ENCODE measurements at regions not wholly inside any gene's neighbourhood (a gene's known extent, or its start where the extent isn't known, plus 50 kb on each side); places are given as distances from the start of the nearest gene placed in this dataset.

DNA sequence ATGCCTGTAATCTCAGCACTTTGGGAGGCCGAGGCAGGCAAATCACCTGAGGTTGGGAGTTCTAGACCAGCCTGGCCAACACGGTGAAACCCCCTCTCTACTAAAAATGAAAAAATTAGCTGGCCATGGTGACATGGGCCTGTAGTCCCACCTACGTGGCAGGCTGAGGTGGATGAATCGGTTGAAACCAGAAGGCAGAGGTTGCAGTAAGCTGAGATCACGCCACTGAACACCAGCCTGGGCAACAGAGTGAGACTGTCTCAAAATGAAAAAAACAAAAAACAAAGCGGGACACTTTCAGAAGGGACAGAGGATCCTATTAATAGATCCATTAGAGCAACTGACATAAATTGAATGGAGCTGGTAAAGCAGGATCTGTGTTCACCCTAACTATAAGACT, 89.6 kb upstream of the SGCD start:
- DNase-seq, result no peak

DNA sequence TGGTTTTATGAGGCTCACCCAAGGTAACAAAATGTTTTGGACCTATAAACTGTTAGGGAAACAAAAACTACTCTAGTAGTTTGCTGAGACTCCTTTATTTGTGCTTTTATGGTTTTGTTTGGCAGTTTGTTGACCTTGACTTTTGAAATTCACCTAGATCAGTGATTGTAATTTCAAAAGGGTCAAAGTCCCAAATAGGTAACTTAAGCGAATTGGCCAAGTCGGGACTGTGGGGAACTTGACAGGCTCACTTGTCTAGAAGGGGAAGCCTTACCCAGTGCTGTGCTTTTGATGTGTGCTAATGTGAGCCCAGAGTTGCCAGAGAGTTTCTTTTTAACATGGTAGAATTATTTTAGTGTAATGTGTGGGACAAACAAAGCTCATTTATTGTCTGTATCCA, 87.2 kb upstream of the SGCD start:
- DNase-seq, result no peak

DNA sequence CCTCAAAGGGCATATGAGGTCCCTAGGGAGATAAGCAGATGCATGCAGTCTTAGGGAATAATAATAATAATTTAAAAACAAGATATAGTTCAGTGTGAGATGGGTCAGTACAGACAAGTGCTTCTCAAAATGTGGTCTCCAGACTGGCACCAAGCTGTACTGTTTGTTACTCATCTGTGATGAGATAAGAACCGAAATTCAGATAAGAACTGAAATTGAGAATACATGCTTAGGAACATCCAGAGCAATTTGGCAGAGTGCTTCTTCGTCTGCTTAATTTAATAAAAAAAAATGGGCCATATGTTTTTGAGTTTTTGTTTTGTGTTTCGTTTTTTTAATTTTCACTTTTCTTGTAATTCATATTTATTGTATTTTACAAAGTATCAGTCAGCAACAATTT, 86.5 kb upstream of the SGCD start:
- no peak for DNase-seq

DNA sequence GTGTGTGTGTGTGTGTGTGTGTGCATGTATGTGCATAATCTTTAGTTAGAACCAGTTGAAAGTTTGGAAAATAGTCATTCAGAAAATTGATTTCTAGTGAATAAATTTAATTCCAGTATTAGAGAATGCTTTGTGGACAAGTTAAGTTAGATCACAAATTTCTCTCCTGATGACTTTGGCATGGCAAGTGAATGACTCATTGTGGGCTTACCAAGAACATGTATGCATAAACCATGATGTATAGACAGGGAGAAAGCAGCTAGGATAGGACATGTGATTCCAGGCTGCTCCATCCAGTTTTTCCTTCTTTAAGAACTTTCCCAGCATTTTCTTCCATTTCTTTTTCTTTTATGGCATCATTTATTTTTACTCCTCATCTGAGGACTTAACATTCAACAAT, 85.7 kb upstream of the SGCD start:
- peak; percentile 12 for DNase-seq

DNA sequence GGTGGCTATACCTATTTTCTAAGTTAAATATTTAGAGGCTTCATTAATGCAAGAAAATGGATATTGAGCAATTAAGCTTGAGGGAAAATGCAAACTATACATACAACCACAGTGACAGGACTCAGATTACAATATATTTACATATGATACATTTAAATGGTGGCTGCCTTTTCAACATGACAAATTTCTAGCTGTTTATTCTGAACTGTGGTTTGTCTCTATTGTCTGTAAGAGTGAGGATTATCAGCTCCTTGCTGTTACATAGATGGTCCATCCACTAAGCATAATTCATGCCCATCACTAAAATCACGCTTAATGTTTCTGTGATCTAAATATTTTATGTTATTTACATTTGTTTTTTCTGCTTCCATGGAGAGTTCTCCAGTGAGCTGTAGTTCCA, 81.1 kb upstream of the SGCD start:
- DNase-seq, result no peak

DNA sequence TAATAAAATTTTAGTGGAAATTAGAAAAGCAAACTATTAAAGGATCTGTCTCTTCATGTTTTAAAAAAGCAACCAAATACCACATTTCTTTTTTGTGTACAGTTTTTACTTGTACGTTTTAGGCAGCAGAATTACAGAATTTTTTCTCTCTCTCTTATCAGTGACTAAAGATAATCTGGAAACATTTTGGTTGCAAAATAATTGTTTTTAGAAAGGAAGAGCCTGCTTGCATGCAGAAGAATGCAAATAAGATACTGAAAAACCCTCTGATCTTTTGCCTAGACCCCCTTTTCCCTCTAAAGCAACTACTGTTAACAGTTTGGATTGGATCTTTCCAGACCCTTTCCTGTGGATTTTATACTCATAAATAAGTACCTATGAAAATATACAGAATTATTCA, 75.9 kb upstream of the SGCD start:
- DNase-seq, result no peak

DNA sequence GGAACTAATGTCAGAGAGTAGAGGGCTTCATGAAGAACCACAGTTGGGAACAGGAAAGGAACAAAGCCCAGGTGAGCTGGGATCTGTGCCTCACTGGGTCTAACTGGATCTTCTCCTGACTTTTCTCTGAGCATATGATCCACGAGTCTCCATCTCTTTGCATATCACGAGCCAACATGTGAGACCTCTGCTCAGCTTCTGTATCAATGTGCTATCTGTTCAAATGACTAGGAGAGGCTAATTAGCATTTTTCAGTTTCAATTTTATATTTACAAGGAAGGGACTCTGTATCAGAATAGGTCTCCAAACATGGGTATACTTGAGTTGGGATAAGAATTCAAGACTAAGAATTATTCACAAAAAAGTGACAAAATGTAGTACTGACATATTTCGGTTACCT, 73.8 kb upstream of the SGCD start:
- no peak for DNase-seq

DNA sequence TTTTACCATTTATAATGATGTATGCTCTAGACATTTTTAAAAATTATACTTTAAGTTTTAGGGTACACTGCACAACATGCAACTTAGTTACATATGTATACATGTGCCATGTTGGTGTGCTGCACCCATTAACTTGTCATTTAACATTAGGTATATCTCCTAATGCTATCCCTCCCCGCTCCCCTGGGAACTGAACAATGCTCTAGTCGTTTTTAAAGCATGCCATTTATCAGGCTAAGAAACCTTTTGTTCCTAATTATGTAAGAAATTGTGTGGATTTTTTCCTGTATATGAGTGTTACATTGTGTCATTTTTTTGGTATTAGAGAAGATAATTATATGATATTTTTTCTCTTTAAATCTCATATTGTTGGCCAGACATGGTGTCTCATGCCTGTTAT, 72.8 kb upstream of the SGCD start:
- no peak for DNase-seq

DNA sequence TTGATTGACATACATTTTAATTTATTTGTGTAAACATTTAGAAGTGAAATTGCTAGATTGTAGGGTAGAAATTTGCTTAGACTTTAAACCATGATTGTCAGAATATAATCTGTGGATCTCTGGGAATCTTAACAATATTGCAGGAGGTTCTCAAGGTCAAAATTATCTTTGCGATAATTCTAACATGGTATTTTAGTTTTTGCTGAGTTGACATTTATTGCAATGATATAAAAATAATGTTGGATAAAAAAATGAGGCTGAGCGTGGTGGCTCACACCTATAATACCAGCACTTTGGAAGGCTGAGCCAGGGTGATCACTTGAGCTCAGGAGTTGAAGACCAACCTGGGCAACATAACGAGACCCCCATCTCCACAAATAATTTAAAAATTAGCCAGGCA, 70.3 kb upstream of the SGCD start:
- DNase-seq, result no peak

DNA sequence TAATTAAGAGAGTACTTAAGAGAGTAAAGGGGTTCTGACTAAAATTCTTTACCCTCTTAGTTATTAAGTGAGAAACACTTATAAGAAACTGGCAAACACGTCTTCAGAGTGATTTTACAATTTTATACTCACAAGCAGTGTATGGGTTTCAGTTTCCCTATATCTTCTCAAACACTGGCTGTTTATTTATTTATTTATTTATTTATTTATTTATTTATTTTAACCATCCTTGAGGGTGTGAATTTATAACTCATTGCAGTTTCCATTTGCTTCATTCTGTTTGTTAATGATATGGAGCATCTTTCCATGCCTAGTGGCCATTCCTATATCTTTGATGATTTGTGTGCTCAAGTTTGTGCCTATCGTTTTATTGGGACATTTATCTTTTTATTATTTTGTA, 68.0 kb upstream of the SGCD start:
- no peak for DNase-seq

DNA sequence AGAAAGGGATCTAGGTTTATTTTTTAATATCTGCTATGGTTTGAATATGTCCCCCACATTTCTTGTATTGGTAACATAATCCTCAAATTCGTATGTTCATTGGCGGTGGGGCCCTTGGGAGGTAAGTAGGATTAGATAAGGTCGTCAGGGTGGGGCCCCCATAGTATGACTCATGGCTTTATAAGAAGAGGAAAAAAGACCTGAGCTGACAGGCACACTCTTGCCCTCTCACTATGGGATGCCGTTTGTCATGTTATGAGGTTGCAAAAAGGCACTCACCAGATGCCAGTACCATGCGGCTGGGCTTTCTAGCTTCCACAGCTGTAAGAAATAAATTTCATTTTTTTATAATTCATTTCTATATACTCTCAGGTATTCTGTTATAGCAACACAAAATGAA, 67.3 kb upstream of the SGCD start:
- no peak for DNase-seq

DNA sequence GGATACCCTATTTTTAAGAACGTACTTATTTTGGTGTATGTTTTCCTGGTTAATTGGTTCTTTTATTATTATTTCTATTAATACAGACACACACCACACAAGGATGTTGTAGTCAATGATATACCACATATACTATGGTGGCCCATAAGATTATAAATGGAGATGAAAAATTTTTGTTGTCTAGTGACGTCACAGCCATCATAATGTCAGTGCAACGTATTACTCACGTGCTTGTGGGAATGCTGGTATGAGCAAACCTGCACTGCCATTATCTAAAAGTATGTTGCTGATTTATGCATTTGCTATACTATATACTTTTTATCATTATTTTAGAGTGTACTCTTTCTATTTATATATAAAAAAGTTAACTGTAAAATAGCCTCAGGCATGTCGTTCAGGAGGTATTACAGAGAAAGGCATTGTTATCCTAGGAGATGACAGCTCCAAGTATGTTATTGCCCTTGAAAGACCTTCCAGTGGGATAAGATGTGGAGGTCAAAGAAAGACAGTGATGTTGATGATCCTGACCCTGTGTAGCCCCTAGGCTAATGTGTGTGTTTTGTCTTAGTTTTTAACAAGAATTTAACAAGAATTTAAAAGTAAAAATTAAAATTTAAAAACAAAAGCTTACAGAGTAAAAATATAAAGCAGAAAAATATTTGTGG, 65.6 kb upstream of the SGCD start:
- no peak for DNase-seq

DNA sequence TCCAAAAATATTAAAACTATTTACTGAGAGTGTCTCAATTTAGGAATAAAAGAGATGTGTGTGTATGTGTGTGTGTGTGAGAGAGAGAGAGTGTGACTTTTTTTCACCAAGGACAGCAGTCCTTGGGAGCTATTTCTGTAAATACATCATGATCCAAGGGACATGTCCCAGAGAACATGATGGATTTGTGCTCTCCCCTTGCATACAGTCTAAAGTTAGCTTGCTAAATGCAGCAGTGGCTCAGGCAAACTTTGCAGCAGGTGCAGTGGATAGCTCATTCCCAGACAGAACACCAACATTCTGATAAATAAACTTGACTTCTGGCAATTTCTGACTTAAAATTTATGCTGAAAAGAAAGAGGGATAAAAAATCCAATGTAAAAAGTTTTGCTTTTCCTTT, 55.4 kb upstream of the SGCD start:
- no peak for DNase-seq

DNA sequence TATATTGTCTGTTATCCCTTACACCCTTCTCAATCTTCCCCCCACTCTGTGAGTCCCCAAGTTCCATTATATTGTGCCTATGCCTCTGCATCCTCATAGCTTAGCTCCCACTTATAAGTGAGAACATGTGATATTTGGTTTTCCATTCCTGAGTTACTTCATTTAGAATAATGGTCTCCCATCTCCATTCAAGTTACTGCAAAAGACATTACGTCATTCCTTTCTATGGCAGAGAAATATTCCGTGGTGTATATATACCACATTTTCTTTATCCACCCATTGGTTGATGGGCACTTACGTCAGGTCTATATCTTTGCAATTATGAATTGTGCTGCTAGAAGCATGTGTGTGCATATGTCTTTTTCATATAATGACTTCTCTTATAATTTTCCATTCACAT, 54.8 kb upstream of the SGCD start:
- DNase-seq, result no peak

DNA sequence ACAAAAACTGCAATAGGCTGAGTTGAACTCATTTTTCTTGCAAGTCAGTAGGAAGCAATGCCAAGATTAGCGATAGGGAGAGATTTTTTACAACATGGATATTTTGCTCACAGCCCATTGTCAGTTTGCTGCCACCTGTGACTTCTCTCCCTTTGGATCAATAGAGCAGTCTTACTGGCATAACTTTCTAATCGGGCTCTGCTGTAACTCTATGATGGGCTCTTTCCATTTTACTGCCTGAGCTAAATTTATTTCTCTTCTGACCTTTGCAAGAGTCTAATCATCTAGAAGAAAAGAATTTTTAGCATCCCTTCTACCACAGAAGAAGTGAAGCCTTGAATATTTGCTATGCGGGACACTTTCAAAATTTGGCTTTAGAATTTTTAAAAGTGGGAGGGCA, 53.6 kb upstream of the SGCD start:
- DNase-seq, result no peak

DNA sequence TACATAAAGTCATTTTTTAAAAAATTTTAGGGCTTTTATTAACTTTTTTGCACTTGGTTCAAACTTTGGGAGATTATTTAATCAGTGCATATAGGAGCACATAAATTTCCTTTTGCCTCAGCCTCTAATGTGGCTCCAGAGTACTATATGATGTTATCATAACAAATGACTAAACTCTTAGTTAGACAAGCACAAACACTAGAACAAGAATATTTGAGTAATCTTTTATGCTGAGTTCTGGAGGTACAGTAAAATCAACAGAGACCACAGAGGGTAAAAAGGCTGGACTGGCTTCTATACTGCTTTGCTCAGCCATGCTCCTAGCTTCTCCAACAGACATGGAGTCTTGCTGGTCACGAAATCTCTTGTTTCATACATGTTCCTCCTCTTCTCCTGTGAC, 52.5 kb upstream of the SGCD start:
- no peak for DNase-seq
